ENCODE measurements at regions not wholly inside any gene's neighbourhood (a gene's known extent, or its start where the extent isn't known, plus 50 kb on each side); places are given as distances from the start of the nearest gene placed in this dataset.

GRCh38 chr4:11628093-11628725, 199.5 kb upstream of the HS3ST1 start:
- H3K27ac ChIP-seq: no peak overlapping the region
- TF ChIP-seq ZFX (IDR thresholded peaks at IDR 0.05; ENCODE audit: borderline replicate concordance) (no peak), CTCF (IDR thresholded peaks at IDR 0.05) (no peak)

- TF ChIP-seq ZFX (IDR thresholded peaks at IDR 0.05; ENCODE audit: borderline replicate concordance) (no peak), CTCF (IDR thresholded peaks at IDR 0.05) (no peak)
- no peak overlapping the region for H3K27ac ChIP-seq
Observed at GRCh38 chr4:11626066-11626465, 197.4 kb upstream of the HS3ST1 start.

GRCh38 chr4:11625211-11625610, 196.5 kb upstream of the HS3ST1 start:
- no peak overlapping the region for H3K27ac ChIP-seq
- TF ChIP-seq CTCF (IDR thresholded peaks at IDR 0.05) (no peak), ZFX (IDR thresholded peaks at IDR 0.05; ENCODE audit: borderline replicate concordance) (no peak)

GRCh38 chr4:11624370-11624769, 195.7 kb upstream of the HS3ST1 start:
- TF ChIP-seq CTCF (IDR thresholded peaks at IDR 0.05): no peak
- TF ChIP-seq ZFX (IDR thresholded peaks at IDR 0.05; ENCODE audit: borderline replicate concordance): no peak
- no peak overlapping the region for H3K27ac ChIP-seq

GRCh38 chr4:11623726-11624037, 195.0 kb upstream of the HS3ST1 start:
- H3K27ac ChIP-seq: no peak overlapping the region
- TF ChIP-seq CTCF (IDR thresholded peaks at IDR 0.05): no peak
- no peak for TF ChIP-seq ZFX (IDR thresholded peaks at IDR 0.05; ENCODE audit: borderline replicate concordance)

- TF ChIP-seq ZFX (IDR thresholded peaks at IDR 0.05; ENCODE audit: borderline replicate concordance) (no peak), CTCF (IDR thresholded peaks at IDR 0.05) (no peak)
- H3K27ac ChIP-seq: no peak overlapping the region
Observed at GRCh38 chr4:11622961-11623725, 194.4 kb upstream of the HS3ST1 start.

GRCh38 chr4:11620861-11621260, 192.2 kb upstream of the HS3ST1 start:
- no peak for TF ChIP-seq CTCF (IDR thresholded peaks at IDR 0.05)
- H3K27ac ChIP-seq: no peak overlapping the region
